Stimulated activated CD8-positive, alpha-beta memory T cell treated with anti-CD3 and anti-CD28 coated beads, Interleukin-2, amount 100 ng/mL, for 1 hour (primary cell): ENCODE measurements at regions not wholly inside any gene's neighbourhood (a gene's known extent, or its start where the extent isn't known, plus 50 kb on each side); places are given as distances from the start of the nearest gene placed in this dataset.

ENCODE experiments used
- DNase-seq, 2 donors: peaks; one replicate each; pipeline ENCODE4 v3.0.0-alpha.2; 2020; ENCODE audit warnings: low read depth in 2 of 2

DNA sequence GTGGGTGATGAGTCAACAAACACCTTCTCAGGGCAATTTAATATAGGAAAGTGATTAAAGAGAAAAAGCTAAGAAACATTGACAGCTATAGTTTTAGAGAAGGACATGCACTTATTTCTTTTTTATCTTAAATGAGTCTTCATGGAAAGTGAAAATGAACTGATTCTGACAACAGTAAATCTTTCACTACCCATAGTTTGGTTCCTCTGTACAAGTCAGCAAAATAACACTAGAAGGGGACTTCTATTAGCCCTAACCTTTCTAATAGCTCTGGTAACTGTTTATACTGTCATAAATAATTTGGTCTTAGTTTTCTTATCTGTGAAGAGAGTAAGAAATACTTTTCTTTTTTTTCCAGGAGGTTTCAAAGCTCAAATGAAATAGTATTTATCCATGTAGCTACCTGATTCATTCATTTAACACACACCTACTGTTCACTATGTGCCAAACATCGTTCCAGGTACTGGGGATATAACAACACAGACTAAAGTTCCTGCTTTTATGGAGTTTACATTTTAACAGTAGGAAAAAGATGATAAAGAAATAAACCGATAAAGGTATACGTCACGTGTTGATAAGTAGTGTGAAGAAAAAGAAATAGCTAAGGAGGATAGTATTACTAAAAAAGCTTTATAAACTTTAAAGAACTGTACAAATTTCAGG is 148.2 kb downstream of the PCSK1 start:
- DNase-seq: no peak

- DNase-seq: no peak
These were observed 149.5 kb downstream of the PCSK1 start for GRCh38 chr5:96283589-96283988.

GRCh38 chr5:96282020-96282419 is 151.0 kb downstream of the PCSK1 start:
- no peak for DNase-seq

DNA sequence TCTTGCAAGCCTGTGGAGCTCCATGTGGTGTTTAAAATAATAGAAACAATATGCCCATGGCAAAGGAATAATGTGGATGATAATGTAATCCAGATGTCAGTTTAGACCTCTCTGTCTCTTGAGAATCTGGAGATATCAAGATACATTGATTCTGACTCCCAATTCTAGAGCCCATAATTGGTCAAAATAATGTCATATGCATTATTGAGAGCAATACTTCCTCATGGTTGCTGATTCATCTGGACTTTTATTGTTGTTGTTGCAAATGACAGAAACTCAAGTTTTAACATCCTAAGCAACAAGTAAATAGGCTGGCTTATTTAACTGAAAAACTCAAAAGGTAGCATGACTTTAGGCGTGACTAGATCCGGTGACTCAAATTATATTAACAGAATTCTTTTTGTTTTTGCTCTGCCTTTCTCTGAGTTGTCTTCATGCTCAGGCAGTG is 152.1 kb downstream of the PCSK1 start:
- no peak for DNase-seq

DNA sequence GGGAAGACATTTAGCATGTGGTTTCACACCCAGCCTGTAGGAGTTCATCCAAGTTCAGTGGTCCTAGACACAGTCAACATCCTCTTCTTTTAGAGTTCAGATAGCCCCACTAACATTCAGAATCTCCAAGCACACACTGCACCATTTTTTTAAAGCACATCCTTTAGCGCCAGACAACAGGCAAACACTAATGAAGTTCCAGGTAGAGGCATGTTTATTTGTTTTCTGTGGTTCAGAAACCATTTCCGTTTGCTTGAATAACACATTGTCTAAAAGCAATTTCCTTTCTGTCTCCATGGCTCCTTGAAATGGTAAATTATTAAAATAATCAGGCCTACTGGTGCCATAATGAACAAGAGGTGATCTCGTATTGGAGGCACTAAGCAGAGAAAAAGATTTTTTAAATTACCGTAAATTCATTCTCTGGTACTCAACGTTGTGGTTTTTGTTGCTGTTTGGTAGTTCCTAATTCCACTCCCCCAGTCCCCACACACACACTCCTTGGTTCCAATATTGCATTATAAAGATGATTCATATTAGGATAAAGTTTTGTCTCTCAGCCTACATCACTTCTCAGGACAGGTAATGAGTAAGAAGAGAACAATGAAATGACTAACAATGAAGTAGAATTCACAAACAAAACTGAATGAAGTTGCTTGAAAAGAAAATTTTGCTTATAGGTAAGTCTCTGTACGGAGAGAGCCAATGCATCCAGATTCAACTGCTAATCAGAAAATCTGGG is 153.1 kb downstream of the PCSK1 start:
- no peak for DNase-seq

- DNase-seq: no peak
These were observed 154.1 kb downstream of the PCSK1 start for GRCh38 chr5:96278981-96279380.

DNA sequence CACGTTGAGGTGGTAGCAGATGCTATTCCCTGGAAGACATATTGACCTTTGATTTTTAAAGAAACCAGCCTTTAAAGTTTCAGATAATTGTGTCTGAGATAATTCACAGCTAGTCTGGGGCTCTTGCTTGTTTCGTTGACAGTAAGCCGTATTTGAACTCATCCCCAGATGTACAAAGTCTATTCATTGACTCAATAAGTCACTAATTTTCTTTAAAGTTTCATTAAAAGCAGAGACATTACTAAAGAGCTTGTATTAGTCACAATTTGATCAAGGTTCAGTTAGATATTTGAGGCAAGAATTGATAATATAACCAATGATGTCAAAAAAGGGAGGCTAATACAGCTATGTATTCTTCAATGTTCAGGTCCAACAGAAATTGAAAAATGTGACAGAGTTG is 158.0 kb downstream of the PCSK1 start:
- DNase-seq: no peak

DNA sequence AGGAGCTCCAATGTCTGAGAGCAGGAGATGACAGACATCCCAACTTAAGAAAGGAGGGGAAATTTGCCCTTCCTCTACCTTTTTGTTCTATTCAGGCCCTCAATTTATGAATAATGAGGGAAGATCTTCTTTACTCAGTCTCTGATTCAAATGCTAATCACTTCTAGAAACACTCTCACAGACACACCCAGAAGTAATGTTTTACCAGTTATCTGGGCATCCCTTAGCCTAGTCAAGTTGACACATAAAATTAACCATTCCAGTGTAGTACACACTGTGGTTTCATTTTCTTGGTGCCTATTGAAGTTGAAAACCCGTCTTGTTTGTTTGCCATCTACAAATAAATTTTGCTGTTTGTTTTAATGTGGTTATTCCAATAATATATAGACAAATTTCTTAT is 167.6 kb downstream of the PCSK1 start:
- DNase-seq: no peak

GRCh38 chr5:96264047-96264446 is 169.0 kb downstream of the PCSK1 start:
- DNase-seq: no peak

DNA sequence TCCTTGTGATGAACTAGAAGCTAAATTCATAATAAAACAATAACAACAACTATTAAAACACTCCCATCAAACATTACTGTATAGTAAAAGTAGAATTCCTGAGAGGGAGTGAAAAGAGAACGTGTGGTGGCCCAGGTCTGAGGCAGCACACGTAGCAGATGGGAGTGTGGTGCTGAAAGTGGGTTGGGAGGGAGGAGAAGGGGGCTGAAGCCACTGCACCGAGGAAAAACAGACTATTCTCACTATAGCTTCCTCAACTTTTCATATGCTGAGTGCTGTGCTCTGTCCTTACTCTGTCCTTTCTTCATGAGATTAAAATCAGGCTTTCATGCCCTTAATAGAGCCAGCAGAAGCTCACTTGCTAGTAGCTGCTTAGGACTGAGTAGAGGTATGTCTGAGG is 170.9 kb downstream of the PCSK1 start:
- no peak for DNase-seq

- no peak for DNase-seq
These were observed 173.0 kb downstream of the PCSK1 start for GRCh38 chr5:96260009-96260408.

GRCh38 chr5:96259151-96259772 is 173.8 kb downstream of the PCSK1 start:
- DNase-seq: no peak

DNA sequence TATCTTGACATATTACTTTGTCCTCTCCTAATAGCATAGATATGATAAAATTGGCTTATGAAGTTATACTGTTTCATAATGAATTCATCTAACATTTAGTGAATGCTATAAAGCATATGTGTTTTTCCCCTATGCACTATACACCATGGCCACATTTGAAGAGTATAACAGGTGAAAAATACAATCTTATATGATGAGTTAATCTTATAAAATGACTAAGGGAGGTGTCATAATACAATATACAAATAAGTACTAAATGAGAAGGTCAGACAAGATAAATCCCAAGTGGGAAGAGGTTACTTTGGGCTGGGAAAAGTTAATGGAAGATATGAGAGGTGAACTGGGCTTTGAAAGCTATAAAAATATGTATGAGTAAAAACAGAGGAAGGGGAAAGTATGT is 174.4 kb downstream of the PCSK1 start:
- no peak for DNase-seq

DNA sequence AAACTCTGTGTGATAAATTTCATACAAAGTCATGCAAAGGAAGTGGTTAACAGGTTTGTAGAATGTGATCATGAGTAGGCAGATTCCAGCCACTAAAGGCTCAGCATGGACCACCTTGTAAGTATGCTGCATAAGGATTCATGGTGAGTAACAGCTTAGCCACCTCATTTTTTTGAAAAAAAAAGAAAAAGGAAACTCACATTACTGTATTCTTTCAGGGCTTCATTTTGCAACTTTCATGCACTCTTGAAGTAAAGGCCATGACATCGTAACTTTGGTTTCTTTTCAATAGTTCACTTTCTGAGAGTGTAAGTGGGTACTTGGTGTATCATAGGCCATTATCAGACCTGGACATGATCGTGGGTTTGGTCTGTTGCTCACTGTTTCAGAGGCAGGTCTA is 175.1 kb downstream of the PCSK1 start:
- DNase-seq: no peak

DNA sequence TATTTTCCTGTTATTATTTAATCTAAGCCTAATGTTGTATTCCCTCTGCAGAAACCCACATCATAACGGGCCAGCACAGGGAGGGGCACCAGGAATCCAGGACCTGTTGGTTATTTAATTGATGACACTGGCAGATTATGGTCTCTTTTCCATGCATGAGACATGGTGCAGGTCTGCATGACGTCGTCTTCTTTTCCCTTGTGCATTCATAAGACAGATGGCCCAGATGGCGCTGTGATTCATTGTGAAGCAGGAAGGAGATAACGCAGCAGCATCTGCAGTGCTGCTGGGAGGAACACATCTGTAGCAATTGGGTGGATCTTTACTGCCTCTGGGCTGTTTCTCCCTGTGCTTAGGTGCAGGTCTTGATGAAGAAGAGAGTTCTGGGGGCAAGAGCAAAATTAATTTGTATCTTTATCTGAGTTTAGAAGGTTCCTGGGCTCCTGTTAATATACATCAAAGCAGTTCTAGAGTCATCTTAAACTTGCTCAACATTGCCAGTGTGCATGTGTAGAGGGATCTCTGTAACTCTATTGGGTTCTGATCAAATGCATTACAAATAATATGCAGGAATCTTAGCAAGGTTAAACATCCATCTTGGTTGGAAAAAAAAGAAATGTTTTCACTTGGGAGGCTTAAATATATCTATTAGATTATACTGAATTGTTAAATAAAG is 176.1 kb downstream of the PCSK1 start:
- no peak for DNase-seq

DNA sequence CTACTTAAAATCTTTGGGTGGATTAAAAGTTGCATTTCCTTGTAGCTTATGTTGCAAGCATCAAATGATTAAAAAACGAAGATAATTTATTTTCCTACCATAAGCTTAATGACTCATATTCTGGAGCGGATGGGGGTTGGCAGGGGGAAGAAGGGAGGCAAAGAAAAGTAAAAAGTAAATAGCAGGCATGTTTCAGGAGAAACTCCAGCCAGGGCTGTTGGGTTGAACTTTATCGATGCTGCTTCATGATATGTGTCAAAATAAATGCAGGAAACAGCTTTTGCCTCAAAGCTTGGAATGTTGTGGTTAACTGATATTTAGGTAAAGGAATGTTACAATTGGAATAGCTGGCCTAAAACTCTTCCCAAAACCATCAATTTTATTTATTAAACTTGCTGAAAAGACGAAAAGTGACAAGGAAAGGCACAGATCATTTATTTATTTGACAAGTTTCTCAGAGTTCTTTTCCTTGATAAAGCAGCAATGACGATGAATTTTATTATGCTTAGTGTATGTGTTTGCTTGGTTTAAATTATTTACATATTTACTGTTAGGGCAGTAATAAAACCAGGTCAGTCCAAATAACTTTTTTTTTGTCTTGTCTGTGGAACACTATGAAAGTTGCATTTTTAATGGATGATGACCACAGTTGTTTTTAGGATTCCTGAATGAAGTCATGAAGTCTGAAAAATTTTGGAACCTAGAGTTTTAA is 177.9 kb downstream of the PCSK1 start:
- DNase-seq: no peak

DNA sequence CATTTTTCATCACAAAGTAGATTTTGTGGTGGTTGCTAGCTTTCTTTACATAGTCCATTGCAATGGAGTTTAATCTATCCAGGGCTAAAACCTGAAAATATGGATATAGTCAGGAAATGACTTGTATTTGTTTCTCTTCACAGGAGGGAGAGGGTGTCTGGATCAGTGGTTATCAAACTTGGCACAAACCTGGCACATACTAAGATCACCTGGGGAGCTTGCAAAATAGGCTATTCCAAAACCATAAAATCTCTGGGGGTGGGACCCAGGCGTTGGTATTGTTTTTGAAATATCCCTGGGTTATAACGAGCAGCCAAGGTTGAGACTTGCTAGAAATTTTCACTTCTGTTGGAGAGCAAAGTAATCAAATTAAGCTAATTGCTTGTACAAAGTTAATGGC is 179.9 kb downstream of the PCSK1 start:
- DNase-seq: no peak

DNA sequence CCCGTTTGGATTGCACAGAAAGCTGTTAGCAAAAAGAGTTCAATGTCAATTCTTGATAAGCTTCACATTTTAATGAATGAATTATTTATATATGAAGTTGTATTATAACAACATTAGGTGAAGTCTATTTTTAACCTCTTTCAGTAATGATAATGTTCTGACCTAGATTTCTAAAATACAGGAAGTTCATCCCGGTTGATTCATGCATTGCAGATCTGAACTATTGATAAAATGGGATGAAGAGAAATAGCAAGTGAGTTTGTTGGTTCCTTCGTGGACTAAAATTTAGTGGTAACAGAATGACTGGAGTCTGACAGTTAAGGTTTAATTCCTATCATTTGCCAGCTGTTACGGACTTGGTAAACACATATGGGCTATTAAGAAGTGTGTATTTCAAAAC is 180.5 kb downstream of the PCSK1 start:
- DNase-seq: no peak

GRCh38 chr5:96250782-96251181 is 182.3 kb downstream of the PCSK1 start:
- no peak for DNase-seq

DNA sequence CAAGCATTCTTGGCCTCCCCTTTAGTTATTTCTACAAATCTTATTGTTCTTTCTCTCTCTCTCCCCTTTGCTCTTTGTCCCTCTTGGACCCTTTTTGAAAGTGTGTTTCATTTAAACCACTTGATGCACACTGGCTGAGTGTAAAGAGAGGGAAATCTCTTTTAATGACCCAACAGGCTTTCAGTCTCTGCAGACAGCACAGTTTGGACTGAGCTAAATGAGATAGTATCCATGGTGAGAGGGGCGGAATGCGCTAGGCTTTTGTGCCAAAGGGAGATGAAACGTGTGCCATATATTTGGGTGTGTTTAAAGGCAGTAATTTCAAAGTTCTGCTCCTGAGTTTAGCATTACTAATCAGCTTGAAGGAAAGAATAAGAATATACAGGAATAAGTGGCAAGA is 184.9 kb downstream of the PCSK1 start:
- no peak for DNase-seq

GRCh38 chr5:96247708-96248107 is 185.3 kb downstream of the PCSK1 start:
- no peak for DNase-seq
